ENCODE measurements at regions not wholly inside any gene's neighbourhood (a gene's known extent, or its start where the extent isn't known, plus 50 kb on each side); places are given as distances from the start of the nearest gene placed in this dataset.
"Not testable (repeated sequence)": the region's sequence is repeated elsewhere in the genome, so short reads cannot be mapped to it uniquely, and the experiment has no call there.

- peak; percentile 80 for DNase-seq
Measured at GRCh38 chr3:118641608-118642007, 393.0 kb downstream of the IGSF11 start.

GRCh38 chr3:118671192-118671591, 363.5 kb downstream of the IGSF11 start:
- no peak for DNase-seq

DNA sequence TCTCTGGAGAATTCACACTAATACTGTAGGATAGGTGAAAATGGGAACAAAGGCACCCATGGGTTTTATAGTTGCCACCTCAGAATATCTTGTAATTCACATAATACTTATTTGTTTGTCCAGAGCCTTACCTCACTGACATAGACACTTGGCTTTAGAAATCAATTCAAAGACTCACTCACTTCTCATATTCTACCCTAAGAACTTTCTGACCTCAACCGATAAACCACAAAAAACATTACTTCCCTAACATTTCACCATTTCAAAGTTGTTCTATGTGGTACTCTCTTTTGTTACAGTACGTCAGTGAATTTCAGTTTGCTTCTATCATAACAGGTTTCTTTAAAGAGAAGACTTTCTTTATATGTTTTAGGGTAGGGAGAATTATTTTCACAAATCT, 359.3 kb downstream of the IGSF11 start:
- no peak for DNase-seq

- DNase-seq = not testable (repeated sequence)
Measured at GRCh38 chr3:118678663-118679062, 356.0 kb downstream of the IGSF11 start.

- DNase-seq = no peak
Measured at GRCh38 chr3:118682921-118683320, 351.7 kb downstream of the IGSF11 start.

- DNase-seq = no peak
Measured at GRCh38 chr3:118683636-118684035, 351.0 kb downstream of the IGSF11 start.

- DNase-seq = no peak
Measured at GRCh38 chr3:118688396-118688884, 346.2 kb downstream of the IGSF11 start.

DNA sequence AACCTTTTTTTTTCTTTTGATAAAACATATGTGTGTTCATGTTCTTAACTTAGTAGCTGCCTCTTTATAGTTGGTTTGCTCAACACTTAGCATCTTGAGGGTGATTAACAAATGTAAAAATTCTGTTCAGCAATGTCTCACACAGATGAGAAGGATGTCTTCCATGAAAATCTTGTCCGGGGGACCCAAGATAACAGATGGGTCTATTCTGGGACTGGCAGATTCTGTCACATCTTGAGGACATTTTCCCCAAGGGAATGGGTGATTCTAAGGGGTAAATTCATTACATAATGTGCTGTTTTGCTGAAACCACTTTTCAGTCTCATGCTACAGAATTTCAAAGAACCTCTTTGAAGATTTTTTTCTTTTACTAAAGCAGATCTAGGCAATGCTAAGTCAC, 342.2 kb downstream of the IGSF11 start:
- no peak for DNase-seq

- no peak for DNase-seq
Measured at GRCh38 chr3:118705487-118706219, 329.0 kb downstream of the IGSF11 start.

GRCh38 chr3:118707991-118708390, 326.7 kb downstream of the IGSF11 start:
- no peak for DNase-seq

GRCh38 chr3:118710532-118710931, 324.1 kb downstream of the IGSF11 start:
- no peak for DNase-seq

GRCh38 chr3:118713502-118714207, 321.0 kb downstream of the IGSF11 start:
- no peak for DNase-seq

DNA sequence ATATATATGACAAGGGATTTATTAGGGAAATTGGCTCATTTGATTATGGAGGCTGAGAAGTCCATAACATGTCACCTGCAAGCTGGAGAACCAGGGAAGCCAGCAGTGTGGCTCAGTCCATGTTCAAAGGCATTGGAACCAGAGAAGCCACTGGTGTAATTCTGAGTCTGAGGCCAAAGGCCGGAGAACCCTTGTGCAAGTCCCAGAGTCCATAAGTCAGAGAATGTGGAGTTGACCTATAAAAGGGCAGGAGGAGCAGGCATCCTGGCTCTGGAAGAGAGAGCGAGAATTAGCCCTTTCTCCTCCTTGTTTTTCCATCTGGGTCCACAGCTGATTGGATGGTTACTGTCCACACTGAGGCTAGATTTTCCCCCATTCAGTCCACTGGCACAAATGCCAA, 319.8 kb downstream of the IGSF11 start:
- DNase-seq = no peak

- DNase-seq = no peak
Measured at GRCh38 chr3:118729546-118729945, 305.1 kb downstream of the IGSF11 start.

GRCh38 chr3:118734664-118735063, 300.0 kb downstream of the IGSF11 start:
- DNase-seq = no peak

DNA sequence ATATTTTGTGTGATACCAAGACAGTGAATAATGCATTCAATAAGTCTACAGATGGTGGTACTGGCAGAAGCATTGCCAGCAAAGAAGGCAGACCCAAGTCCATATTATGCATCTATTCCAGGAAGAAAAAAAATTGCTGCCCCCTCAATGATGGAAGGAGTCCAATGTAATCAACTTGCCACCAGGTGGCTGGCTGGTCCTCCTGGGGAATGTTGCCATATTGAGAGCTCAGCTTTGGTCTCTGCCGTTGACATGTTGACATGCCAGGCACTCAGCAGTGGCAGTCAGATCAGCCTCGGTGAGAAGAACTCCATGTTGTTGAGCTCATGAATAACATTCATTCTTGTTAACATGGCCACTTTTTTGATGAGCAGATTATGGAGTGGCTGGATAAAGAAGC, 298.5 kb downstream of the IGSF11 start:
- no peak for DNase-seq

- DNase-seq = no peak
Measured at GRCh38 chr3:118740722-118741290, 293.8 kb downstream of the IGSF11 start.

GRCh38 chr3:118742760-118743159, 291.9 kb downstream of the IGSF11 start:
- DNase-seq = no peak

- DNase-seq = no peak
Measured at GRCh38 chr3:118744186-118744585, 290.5 kb downstream of the IGSF11 start.

- DNase-seq = no peak
Measured at GRCh38 chr3:118754406-118755252, 280.0 kb downstream of the IGSF11 start.

DNA sequence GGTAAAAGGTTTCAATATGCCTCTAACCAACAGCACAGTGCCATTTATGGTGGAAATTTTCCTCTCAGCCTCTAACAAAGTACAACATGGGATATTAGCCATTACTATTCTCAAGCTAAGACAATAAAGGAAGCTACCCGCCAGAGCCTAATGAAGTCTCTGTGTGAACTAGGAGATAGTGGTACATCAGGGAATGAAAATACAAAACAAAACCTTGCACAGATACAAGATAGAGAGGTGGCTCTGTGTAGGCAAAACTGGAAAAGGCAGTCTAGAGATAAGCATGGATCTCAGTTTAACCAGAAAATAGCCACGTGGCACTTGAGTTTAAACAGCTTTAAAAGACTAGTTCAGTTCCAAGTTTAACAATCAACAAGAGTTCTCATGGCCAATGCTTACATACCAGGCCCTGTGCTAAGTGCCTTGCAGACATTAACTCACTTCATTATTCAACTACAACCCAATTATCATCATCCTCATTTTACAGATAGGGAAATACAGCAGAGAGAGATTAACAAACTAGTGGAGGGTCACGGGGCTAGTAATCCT, 279.3 kb downstream of the IGSF11 start:
- no peak for DNase-seq

DNA sequence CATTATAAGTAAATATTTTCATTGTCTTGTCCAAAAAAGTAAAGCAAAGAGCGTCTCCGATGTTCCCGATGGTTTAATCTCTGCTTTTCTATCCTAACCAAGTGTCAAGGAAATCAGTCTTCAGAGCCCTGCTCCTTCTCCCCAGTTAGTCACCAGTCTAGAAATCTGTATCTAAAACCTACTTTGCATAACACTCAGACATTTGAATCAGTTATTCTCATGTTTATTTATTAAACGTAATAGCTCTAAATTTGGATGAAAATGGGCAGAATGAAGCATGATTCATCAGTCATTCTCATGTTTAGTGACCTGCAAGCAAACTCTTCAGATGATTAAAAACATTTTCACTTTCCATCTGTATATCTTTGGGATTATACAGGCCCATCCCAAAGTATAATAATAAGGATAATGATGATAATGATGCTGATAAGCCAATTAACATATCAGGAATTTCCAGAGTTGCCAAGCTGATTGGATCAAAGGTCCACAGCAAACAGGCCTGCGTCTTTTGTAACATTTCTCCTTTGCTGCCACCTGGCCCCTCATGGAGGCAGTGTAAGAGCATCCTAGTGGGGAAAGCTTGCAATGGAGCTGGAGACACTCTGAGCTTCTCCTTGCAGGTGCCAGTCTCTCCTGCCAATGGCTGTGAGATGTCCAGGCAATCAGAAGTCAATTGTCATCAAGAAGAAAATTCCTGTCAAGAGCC, 273.9 kb downstream of the IGSF11 start:
- DNase-seq = no peak

Measured in NCI-H748 treated with DMSO at 0.1 percent for 48 hours (cell line).